Transverse colon (tissue), 4 donors: ENCODE measurements at regions not wholly inside any gene's neighbourhood (a gene's known extent, or its start where the extent isn't known, plus 50 kb on each side); places are given as distances from the start of the nearest gene placed in this dataset.

ENCODE experiments used
- DNase-seq: peaks from one replicate; pipeline ENCODE4 v3.0.0-alpha.2; 2019
- H3K27ac ChIP-seq, 4 donors: fragments of 200-600 bp; sonication (generic); 2 replicates each; pipeline ENCODE4 v1.5.1; 2016 to 2018; ENCODE audit warnings: inconsistent platforms in 4 of 4
- H3K27me3 ChIP-seq: fragments of 200-600 bp; sonication (generic); 2 replicates; pipeline ENCODE4 v1.5.1; 2017; ENCODE audit warnings: inconsistent platforms
- H3K36me3 ChIP-seq, 4 donors: fragments of 200-600 bp; sonication (generic); 2 replicates each; pipeline ENCODE4 v1.5.1; 2017 to 2019; ENCODE audit warnings: inconsistent platforms in 4 of 4
- H3K4me1 ChIP-seq, 4 donors: fragments of 200-600 bp; sonication (generic); 2 replicates each; pipeline ENCODE4 v1.5.1; 2017 to 2020; ENCODE audit warnings: inconsistent platforms in 4 of 4
- H3K4me3 ChIP-seq, 4 donors: fragments of 200-600 bp; sonication (generic); 1 replicate in 1 of 4; 2 replicates in 3 of 4; pipeline versions ENCODE4 v1.5.1 to v1.6.1; 2017 to 2019; ENCODE audit warnings: inconsistent platforms in 4 of 4
- H3K9me3 ChIP-seq, 2 donors: fragments of 200-600 bp; sonication (generic); 2 replicates each; pipeline ENCODE4 v1.5.1; 2017 to 2019; ENCODE audit warnings: inconsistent platforms in 2 of 2
- CTCF ChIP-seq, 5 experiments: fragments of 200-600 bp in 3 of 5; fragments of 450-650 bp in 2 of 5; sonication (generic) in 3 of 5; IDR thresholded peaks; 1 replicate in 2 of 5; 2 replicates in 3 of 5; pipeline ENCODE4 v1.5.1; 2016 to 2017; ENCODE audit warnings: antibody characterized with exemption in 5 of 5, inconsistent platforms in 3 of 5, mild to moderate bottlenecking in 2 of 5, moderate library complexity in 1 of 5
- EP300 ChIP-seq: sonication (generic); formaldehyde crosslinking; IDR thresholded peaks from one replicate; pipeline ENCODE4 v1.6.1; 2017; ENCODE audit warnings: antibody characterized with exemption, low read depth
- POLR2A ChIP-seq: fragments of 450-650 bp; IDR thresholded peaks from one replicate; pipeline ENCODE4 v1.6.1; 2016; ENCODE audit warnings: antibody characterized with exemption, mild to moderate bottlenecking, moderate library complexity
- POLR2AphosphoS5 ChIP-seq, 3 donors: sonication (generic); formaldehyde crosslinking; IDR thresholded peaks; one replicate each; pipeline ENCODE4 v1.6.1; 2016; ENCODE audit warnings: antibody characterized with exemption in 3 of 3
- WGBS, 2 donors: methylation state at CpG; one replicate each; pipeline ENCODE4 v1.1.5; 2018; ENCODE audit warnings: low coverage in 1 of 2; 5-methylcytosine and 5-hydroxymethylcytosine counted together
- in situ Hi-C, 4 donors: fragments of 200-750 bp; cut with MboI; loops; one replicate each; pipeline versions ENCODE4 v1.15.0 to v1.15.1; 2017; ENCODE audit warnings: low sequenced_read_pairs in 3 of 4, low pct_ligation_motif_present in 1 of 4, low pct_unique_long_range_greater_than_20kb in 1 of 4
- intact Hi-C: fragments of 100-400 bp; cut with DNase I; formaldehyde crosslinking; loops from one replicate; pipeline ENCODE4 v1.15.1; 2023; ENCODE audit warnings: low total_unique reads

- Histone ChIP-seq H3K4me3 (no peak overlapping the region), H3K36me3 (no peaks in the 10 kb centered on the region), H3K4me1 (no peaks in the 10 kb centered on the region), H3K27ac (no peak overlapping the region), H3K27me3 (no peaks in the 10 kb centered on the region), H3K9me3 (no peaks in the 10 kb centered on the region)
- DNase-seq: no peak
- in situ Hi-C loops: no loop called here
- intact Hi-C loops: no loop called here
- 67 to 80% methylated on average over 3 of the region's 3 CpGs for WGBS, 2 donors
- TF ChIP-seq CTCF (IDR thresholded peaks at IDR 0.05): no peak
Observed at GRCh38 chr11:29019960-29020683, 911.9 kb downstream of the METTL15 start.

GRCh38 chr11:29018631-29019030 is 910.4 kb downstream of the METTL15 start:
- no peak for TF ChIP-seq EP300
- no peak for TF ChIP-seq POLR2AphosphoS5 (IDR thresholded peaks at IDR 0.05)
- no peak for TF ChIP-seq POLR2A
- TF ChIP-seq CTCF (IDR thresholded peaks at IDR 0.05): no peak
- no peaks in the 10 kb centered on the region for H3K36me3 ChIP-seq
- 21 to 25% methylated on average over 2 of the region's 2 CpGs for WGBS, 2 donors
- H3K4me1 ChIP-seq: no peaks in the 10 kb centered on the region
- H3K9me3 ChIP-seq: no peaks in the 10 kb centered on the region
- no peak for DNase-seq
- H3K27ac ChIP-seq: no peak overlapping the region
- in situ Hi-C loops: no loop called here
- H3K4me3 ChIP-seq: no peak overlapping the region
- no peaks in the 10 kb centered on the region for H3K27me3 ChIP-seq
- intact Hi-C loops: no loop called here

GRCh38 chr11:29017941-29018340 is 909.8 kb downstream of the METTL15 start:
- Histone ChIP-seq H3K4me1 (no peaks in the 10 kb centered on the region), H3K27ac (no peak overlapping the region), H3K27me3 (no peaks in the 10 kb centered on the region), H3K4me3 (no peak overlapping the region), H3K9me3 (no peaks in the 10 kb centered on the region), H3K36me3 (no peaks in the 10 kb centered on the region)
- in situ Hi-C loops (no loop called here), intact Hi-C loops (no loop called here)
- no peak for DNase-seq
- TF ChIP-seq CTCF (IDR thresholded peaks at IDR 0.05) (no peak), POLR2A (no peak), POLR2AphosphoS5 (IDR thresholded peaks at IDR 0.05) (no peak), EP300 (no peak)
- WGBS, 2 donors: 78 to 89% methylated on average over 2 of the region's 2 CpGs

- in situ Hi-C loops: no loop called here
- no peak for DNase-seq
- no peaks in the 10 kb centered on the region for H3K27me3 ChIP-seq
- WGBS, 2 donors: 20 to 25% methylated on average over 2 of the region's 2 CpGs
- TF ChIP-seq POLR2AphosphoS5 (IDR thresholded peaks at IDR 0.05) (no peak), POLR2A (no peak), CTCF (IDR thresholded peaks at IDR 0.05) (no peak), EP300 (no peak)
- H3K4me1 ChIP-seq: no peaks in the 10 kb centered on the region
- H3K9me3 ChIP-seq: no peaks in the 10 kb centered on the region
- no peak overlapping the region for H3K27ac ChIP-seq
- intact Hi-C loops: no loop called here
- H3K4me3 ChIP-seq: no peak overlapping the region
- no peaks in the 10 kb centered on the region for H3K36me3 ChIP-seq
Observed at GRCh38 chr11:29012507-29012906, 904.3 kb downstream of the METTL15 start.
